ENCODE measurements at regions not wholly inside any gene's neighbourhood (a gene's known extent, or its start where the extent isn't known, plus 50 kb on each side); places are given as distances from the start of the nearest gene placed in this dataset.
"Not testable (repeated sequence)": the region's sequence is repeated elsewhere in the genome, so short reads cannot be mapped to it uniquely, and the experiment has no call there.

DNA sequence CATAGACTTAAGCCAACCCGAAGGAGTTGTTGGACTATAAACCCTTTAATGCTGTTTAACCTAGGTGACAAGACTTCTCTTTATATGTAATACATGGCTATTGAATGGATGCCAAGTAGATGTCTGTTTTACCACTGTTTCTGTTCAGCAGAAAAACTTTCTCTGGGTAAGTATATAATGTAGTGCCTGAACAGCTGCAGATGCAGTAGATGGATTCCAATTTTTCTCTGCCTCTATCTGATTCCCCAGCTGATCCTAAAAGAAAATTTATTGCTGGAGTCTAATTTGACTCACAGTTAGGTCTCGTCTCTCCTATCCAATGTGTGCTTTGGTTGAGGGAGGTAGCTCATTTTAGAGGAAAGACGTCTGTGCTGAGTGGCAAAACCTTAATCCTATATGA, 256.5 kb upstream of the CBLB start:
- no peak for DNase-seq

DNA sequence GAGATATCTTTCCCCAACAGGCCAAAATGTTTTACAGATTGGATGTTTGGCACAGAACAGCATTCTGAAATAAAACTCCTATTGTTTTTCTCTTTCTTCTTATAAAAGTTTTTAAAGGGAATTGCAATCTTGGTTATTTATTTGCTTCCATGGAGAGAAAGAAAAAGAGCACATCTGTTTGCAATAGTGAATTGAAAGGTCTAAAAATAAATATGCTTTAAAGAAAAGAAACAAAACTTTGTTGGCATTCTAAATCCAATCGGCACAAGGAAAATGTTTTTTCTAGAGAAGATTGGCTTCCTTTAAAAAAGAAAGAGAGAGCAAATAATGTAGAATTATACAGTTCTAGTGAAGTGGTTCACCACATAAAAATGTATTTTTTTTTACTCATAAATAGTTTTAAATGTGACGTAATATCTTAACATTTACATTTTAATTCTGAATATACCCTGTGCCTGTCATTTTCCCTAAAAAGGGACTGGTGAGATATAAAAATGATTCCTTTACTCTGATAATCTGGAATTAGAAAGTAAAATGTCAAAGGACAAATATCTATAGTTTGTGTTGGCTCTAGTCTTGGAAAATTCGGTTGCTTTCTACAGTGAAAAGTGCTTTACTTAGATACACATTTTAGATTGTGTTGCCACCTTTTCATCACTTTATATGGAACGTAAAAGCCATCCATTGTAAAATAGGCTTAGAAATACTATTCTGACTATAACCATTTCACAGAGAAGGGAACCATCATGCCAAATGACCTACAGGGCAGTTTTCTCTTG, 257.4 kb upstream of the CBLB start:
- no peak for DNase-seq

DNA sequence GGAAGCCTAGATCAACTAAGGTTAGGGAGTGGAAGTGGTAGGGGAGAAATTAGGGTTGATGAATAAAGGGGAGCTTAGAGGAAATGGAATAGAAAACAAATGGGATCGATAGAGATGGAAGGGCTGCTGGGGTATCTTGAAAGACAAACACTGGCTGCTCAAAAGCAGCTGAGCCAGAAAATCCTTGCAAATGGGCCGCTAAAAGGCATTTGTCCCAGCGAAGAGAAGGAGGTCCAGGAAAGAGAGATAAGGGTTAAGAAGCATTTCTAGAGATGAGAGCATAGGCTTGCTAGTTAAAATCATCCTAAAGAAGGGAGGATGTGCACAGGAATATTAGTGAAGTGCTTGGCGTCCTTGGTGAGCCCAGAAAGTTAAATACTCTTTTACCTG, 258.0 kb upstream of the CBLB start:
- DNase-seq: no peak

DNA sequence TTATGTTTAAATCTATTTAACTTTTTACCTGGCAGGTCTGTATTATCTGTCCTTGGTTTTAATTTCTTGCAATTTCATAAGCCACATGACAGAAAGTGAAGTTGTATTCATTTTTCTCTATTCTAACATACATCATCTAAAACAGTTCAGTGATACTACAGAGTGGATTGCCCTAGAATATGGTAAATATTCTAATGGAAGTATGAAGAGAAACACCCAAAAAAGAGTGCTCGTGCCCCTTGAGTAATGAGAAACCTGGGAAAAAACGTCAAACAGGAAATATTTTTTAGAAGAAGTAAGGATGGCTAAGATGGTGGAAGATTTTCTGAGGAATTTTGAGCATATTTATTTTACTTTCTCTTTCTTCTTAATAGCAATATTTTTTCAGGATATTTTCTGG, 261.1 kb upstream of the CBLB start:
- DNase-seq: no peak

DNA sequence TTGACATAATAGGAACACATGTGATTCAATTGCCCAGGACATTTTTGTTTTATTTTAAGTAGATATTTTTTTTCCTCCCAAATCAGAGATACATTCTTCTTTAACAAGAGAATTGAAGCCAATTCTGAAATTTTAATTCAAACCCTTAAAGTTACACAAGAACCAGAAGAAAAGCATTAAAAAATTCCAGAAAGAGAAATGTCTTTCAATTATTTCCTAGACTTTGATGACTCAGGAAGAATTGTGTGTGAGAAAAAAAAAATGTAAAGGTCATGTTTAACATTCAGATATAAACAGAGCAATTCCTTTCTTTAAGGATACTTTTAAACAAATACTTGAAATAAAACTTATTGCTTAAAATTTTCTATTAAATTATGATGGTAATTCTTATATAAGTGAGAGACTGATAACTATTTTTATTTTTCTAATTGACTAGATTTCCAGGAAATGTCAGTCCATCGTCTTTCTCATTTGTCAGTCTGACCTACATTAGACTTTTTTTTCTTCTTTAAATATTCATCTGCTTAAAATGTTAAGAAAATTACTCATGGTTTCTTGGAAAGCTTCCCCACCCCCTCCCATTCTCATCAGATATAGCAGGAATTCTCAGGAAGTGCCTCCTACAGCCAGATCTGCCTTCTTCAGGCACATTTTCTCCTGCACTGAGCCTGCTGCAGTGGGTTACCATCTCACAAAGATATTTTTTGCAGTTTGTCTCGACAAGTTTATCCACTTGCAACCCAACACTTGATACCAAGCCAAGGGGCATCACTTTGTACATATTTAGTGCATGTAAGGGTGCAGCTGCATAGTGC, 261.8 kb upstream of the CBLB start:
- no peak for DNase-seq

DNA sequence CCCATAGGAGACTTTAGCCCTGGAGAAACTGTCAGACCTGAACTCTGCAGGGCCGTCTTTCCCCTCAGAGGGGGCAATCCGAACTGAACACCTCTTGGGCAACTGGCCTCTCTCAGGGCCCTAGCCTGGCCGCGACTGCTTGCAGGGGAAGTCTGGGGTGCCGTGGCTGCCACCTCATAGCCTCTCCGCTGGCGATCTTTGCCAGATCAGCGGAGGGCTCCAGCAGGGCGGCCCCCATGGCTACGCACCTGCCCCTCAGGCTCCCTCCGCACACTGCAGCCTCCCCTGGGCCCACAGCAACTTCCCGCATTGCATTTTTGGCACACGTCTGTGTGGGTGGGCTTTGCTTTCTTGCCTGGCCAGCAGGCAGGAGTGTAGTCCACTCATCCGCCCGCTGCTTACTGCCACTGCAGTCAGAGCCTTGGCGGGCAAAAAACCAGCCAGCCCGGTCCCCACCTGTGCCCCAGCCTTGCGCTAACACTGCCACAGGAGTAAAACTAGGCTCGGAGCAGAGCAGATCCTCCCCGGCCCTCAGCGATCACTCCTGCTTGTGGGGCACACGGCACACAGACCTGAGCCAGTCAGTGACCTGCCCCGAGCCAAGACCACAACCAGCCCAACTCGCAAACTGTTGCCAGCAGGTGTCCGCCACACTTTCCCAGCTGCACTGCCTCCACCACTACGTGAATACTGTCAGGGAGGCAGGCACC, 266.8 kb upstream of the CBLB start:
- no peak for DNase-seq

DNA sequence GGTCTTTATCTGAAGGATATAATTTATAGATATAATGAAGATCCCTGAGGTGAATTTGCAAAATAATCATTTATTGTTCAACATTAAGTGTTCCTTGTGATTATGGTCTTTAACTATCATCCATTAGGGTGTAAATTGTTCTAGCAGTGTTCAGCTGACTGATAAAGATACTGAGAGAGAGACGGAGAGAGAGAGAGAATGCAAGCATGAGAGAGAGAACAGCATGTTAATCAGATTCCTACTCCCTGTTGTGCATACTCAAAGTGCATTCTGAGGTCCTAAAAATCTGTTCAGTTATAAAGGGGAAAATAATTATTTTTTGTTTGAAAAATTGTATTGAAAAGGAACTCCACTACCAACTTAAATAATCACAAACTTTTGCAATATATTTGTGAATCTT, 271.0 kb upstream of the CBLB start:
- DNase-seq: no peak

DNA sequence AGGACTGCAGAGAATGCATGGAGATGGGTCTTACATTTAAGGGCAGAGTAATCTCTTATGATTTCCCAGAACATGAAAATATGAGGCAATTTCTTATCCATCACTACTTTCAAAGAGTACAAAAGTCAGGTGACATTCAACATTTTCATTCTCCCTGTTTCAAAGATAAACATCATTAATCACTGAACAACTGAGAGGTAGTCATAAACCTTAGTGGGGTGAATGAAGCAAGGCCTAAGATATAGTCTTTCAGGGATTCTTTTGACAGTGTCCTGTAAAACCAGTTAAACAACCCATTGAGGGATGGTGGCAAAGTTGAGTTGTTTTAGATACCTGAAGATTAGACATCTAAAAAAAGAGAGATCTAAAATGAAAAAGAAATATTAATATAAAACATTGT, 271.6 kb upstream of the CBLB start:
- no peak for DNase-seq

DNA sequence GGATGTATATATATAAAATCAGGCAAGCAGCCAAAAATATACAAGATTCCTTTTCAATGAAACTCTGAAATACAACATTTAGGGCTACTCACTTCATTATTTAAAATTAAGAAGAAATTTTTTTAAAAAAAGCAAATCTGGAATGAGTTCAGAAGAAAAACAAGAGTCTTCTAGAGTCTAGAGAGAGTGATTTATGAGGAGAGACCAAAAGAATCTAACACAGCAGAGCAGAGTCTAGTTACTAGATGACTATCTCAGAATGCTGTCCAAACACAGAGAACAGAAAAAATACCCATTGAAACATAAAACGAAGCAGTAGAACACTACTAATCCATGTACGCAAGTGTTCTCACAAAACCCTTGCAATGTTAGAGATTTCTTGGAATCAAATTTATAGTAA, 275.2 kb upstream of the CBLB start:
- DNase-seq: no peak

DNA sequence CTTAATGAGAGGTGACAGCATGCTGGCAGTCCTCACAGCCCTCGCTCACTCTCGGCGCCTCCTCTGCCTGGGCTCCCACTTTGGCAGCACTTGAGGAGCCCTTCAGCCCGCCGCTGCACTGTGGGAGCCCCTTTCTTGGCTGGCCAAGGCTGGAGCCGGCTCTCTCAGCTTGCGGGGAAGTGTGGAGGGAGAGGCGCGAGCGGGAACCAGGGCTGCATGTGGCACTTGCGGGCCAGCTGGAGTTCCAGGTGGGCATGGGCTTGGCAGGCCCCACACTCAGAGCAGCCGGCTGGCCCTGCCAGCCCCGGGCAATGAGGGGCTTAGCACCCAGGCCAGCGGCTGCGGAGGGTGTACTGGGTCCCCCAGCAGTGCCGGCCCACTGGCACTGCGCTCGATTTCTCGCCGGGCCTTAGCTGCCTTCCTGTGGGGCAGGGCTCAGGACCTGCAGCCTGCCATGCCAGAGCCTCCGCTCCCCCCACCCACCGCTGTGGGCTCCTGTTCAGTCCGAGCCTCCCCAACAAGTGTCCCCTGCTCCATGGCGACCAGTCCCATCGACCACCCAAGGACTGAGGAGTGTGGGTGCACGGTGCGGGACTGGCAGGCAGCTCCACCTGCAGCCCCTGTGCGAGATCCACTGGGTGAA, 279.7 kb upstream of the CBLB start:
- DNase-seq: not testable (repeated sequence)

DNA sequence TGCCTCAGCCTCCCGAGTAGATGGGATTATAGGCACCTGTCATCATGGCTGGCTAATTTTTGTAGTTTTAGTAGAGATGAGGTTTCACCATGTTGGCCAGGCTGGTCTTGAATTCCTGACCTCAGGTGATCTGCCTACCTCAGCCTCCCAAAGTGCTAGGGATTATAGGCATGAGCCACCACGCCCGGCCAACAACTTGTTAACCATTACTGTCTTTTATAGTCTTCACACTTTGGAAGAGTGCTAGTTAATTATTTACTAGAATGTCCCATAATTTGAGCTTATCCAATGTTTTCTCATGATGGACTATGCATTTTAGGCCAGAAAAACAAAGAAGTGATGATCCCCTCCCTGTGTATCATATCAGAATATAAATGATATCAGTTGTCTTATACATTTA, 288.6 kb upstream of the CBLB start:
- no peak for DNase-seq

DNA sequence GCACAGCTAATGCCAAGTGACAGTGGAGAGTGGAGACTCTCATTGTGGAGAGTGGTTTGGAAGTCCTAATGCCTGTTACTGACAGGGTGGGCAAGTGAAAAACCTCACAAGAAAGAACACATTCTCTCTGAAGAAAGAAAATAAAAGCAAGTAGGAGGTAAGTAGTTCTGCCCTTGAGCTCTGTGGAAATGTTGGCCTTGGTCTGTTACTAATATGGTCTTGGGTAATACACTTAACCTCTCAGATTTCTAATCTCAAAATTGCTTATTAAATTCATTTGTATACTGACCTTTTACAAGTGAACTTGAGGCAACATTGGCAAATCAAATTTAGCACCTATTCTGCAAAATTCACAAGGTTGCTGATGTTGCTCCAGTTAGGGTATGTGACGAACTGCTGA, 291.6 kb upstream of the CBLB start:
- DNase-seq: no peak

DNA sequence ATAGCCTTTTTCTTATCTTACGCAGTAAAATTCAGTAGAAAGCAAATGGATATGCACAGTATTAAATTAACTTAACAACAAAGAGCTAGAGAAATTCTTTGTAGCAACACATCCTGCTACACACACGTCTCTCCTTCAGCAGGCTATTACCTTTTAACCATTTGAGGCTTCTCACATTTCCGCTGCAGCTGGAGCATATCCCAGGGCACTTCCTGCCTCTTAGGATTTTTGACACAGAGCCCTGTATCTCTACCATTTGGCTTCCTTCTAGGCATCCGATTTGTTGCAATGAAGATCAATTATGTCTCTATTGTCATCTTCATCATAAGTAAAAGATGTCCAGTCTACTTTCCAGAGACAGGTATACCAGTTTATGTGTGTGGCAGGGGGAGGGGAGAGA, 292.4 kb upstream of the CBLB start:
- no peak for DNase-seq

DNA sequence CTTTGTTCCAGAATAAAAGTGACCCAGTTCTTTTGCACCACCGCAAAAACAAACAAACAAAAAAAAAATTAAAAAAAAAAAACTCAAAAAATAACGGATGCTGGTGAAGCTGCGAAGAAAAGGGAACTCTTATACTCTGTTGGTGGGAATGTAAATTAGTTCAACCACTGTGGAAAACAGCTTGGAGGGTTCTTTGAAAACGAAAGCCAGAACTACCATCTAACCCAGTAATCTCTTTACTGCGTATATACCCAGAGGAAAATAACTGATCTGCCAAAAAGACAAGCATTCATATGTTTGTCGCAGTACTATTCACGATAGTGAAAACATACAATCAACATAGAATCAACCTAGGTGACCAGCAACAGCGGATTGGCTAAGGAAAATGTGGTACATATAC, 298.9 kb upstream of the CBLB start:
- DNase-seq: no peak

DNA sequence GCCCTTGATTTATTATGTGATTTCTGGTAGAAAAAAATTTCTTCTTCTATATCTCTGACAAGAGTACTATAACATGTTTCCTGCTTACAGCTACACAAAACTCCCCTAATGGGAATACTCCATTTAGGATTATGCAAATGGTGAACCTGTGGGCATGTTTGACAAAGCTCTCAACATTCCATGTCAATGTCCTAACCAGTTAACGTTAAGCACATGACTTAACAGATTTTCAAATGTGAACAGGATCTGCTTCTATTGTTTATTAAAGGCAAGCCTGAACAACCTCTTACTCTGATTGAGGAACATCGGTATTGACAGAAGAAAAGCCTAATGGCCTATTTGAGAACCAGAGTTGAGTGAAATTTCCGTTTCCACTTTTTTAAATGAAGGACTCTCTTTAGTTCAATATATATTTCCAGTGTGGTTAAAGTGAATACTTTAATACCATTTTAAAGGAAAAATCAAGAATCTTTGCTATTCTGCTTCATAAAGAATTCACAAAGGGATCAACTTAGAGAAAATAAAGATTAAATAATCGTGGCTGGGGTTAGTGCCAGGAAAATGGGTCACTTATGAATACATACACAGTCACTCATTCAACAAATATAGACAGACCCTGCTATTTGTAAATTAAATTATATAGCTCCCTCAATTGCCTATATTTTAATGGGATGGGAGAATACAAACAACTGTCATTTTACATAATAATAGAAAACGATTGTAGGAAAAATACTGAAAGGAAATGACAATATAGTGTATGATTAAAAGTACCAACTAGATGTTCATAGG, 300.3 kb upstream of the CBLB start:
- no peak for DNase-seq

DNA sequence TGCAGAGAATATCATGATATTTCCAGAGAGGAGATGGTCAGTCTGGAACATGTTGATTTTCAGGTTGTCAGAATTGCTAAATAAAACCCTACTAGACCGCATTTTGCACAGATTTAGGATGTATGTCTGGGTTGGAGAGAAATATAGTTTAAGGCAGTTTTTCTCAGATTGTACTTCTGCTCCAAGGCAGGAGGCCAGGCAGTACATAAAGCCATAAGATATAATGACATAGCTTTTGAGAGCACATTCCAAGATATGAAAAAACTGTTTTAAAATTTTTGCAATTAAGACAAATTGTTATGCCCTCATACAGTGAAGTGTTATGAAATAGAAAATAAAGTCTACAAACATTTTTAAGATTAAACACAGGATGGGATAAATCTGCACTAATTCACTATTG, 301.8 kb upstream of the CBLB start:
- DNase-seq: no peak

DNA sequence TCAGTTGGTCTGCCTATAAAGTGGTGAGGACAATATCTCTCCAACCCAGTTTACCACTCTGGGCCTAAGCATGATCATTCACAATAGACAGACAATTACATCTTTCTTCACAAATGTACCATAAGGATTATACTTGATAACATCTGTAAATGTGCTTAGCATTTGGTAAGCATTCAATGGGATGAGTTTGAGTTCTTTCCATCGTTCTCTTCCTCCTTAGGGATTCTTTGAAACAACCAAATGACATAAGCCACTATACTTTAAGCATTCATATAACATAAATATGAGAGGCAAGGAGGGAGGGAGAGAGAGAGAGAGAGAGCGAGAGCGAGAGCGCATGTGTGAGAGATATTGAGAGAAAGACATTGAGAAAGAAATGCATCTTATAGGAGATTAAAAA, 303.3 kb upstream of the CBLB start:
- DNase-seq: no peak

DNA sequence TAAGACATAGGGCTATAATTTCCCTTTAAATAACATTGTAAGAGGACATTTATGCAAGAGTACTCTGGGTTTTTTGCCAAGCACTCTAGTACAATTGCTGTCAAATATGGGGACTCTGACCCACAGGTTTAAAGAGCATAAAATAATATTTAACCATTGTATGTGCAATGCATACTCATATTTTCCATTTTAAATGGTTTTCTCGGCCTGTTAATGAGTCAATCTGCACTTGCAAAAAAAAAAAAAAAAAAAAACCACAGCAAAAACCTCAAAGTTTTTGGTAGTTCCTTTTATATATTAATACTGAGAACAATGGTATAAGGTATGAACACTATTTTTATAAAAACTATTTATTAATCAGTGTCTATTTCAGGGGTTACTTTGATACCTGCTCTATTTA, 304.0 kb upstream of the CBLB start:
- DNase-seq: peak; percentile 24

DNA sequence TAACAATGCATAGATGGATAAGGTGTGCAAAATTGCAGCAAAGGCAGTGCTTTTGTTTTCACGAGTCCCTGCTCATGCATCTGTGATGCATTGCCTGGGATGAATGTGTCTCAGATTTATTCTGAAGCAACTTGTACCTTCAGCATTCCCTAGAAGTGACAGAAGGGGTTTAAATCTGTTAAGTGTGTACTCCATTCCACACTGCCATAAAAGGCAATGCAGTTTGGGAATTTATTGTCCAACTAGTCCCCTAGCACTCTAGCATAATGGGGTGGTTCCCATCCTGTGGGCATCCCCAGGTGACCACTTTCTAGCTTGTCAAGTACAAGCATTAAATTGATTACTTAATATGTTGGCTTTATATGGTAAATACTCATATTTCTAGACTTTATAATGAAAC, 306.5 kb upstream of the CBLB start:
- no peak for DNase-seq

DNA sequence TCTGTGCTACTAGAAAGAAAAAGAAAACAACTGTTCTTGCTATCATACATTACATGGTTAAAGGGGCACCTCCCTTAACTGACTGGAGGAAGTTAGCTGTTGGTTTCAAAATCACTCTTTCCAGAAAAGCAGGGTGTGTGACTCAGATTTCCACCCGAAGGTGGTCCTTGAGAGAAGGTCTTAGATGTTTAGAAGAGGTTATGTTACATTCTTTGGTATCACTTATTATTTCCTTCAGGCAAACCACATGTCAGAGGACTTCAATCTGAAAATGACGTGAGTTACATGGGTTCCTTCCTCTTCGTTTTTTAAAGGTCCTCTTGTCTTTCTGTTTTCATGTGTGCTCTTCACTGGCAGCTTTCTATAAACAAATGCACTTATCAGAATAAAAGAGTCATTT, 307.9 kb upstream of the CBLB start:
- DNase-seq: peak; percentile 66

DNA sequence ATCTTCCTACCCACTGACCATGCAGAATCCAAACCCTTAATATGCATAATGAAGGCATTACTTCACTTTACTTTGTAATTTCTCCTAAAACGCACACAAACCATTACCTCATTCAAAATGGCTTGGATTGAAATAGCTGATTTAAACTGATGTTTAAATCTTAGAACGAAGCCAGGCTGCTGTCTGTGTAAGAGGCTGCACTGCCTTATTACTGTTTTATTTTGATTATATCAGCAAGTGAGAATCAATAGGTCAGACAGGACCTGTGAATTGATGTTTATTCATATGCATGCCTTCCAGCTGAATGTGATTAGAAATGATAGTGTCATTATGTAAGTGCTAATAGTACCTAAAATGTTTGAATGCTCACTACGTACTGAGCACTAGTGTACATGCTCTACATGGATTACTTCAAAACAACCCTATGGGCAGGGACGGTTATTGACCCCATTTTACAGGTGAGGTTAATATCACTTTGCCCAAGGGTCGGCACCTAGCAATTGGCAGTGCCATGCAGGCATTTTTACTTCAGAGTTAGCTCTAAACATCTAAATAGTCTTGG, 314.2 kb upstream of the CBLB start:
- no peak for DNase-seq

DNA sequence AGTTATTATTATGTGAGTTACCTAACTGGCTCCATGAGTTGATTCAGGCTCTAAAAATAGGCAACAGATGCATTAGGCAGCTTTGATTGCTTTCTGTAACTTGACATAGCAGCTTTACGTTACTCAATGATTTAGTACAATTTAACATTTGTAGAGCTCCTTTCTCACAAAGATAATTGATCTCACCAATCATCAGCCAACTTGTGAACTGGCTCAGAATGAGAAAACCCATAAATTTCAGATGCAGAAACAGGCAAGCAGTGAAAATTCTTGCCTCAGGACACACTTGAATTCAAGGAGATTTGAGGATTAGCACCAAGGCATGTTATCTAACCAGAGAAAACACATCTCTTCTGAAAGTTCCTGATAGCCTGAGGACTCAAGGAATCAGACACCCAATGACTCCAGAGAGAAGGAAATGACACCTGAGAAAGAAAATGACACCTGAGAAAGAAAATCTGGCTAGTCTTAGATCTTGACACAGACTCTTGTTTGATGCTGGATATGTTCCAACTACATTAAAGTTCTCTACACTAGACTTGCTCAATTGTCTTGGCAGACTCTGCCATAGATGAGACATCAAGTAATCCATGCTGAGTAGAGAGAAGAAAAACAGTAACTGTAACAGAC, 315.1 kb upstream of the CBLB start:
- DNase-seq: no peak
